OCI-LY1 (cell line): ENCODE measurements at regions not wholly inside any gene's neighbourhood (a gene's known extent, or its start where the extent isn't known, plus 50 kb on each side); places are given as distances from the start of the nearest gene placed in this dataset.

Experiments used
- H2AFZ ChIP-seq: fragments of 200-600 bp; sonication (generic), shearing (Covaris generic); 2 replicates; pipeline ENCODE4 v1.6.0; 2014; ENCODE audit warnings: antibody characterized with exemption, mild to moderate bottlenecking, low read length
- H3F3A ChIP-seq: fragments of 200-600 bp; sonication (generic), shearing (Covaris generic); 2 replicates; pipeline ENCODE4 v1.6.0; 2014; ENCODE audit warnings: mild to moderate bottlenecking, antibody characterized with exemption, low read length, moderate library complexity; ENCODE audit not compliant: insufficient read depth
- H3K27ac ChIP-seq: fragments of 200-600 bp; sonication (generic); 2 replicates; pipeline ENCODE4 v1.5.1; 2014; ENCODE audit warnings: low read length, mixed run types, mild to moderate bottlenecking, low read depth; ENCODE audit not compliant: poor library complexity, severe bottlenecking
- H3K27me3 ChIP-seq: fragments of 200-600 bp; sonication (generic); 2 replicates; pipeline ENCODE4 v1.6.0; 2014; ENCODE audit warnings: antibody characterized with exemption, mild to moderate bottlenecking, low read length, moderate library complexity; ENCODE audit not compliant: insufficient read depth
- H3K36me3 ChIP-seq: fragments of 200-600 bp; sonication (generic); 2 replicates; pipeline ENCODE4 v1.6.1; 2014; ENCODE audit warnings: mild to moderate bottlenecking, antibody characterized with exemption, low read length, moderate library complexity, mixed read lengths; ENCODE audit not compliant: insufficient read depth
- H3K4me1 ChIP-seq: fragments of 200-600 bp; sonication (generic); 2 replicates; pipeline ENCODE4 v1.5.1; 2014; ENCODE audit warnings: mild to moderate bottlenecking, low read length, moderate library complexity; ENCODE audit not compliant: insufficient read depth, severe bottlenecking
- H3K4me2 ChIP-seq: fragments of 200-600 bp; sonication (generic), shearing (Covaris generic); 2 replicates; pipeline ENCODE4 v1.6.1; 2014; ENCODE audit warnings: low read length
- H3K4me3 ChIP-seq: fragments of 200-600 bp; sonication (generic); 2 replicates; pipeline ENCODE4 v1.5.1; 2014; ENCODE audit warnings: low read length, low read depth, mild to moderate bottlenecking, mixed read lengths; ENCODE audit not compliant: poor library complexity, severe bottlenecking
- H3K79me2 ChIP-seq: fragments of 200-600 bp; shearing (Covaris generic); 2 replicates; pipeline ENCODE4 v1.6.1; 2016; ENCODE audit warnings: mixed run types, low read length, mixed read lengths; ENCODE audit not compliant: insufficient read depth
- H3K9ac ChIP-seq: fragments of 200-600 bp; sonication (generic), shearing (Covaris generic); 2 replicates; pipeline ENCODE4 v1.6.1; 2014; ENCODE audit warnings: mild to moderate bottlenecking, low read length, mixed read lengths
- H3K9me2 ChIP-seq: fragments of 200-600 bp; sonication (generic), shearing (Covaris generic); 2 replicates; pipeline ENCODE4 v1.6.1; 2014; ENCODE audit warnings: low read depth, mild to moderate bottlenecking, low read length, mixed read lengths
- H3K9me3 ChIP-seq: fragments of 200-600 bp; shearing (Covaris generic); 2 replicates; pipeline ENCODE4 v1.6.1; 2014; ENCODE audit warnings: low read length, mixed read lengths
- H4K20me1 ChIP-seq: fragments of 200-600 bp; sonication (generic), shearing (Covaris generic); 2 replicates; pipeline ENCODE4 v1.6.0; 2016; ENCODE audit warnings: mild to moderate bottlenecking, low read length; ENCODE audit not compliant: insufficient read depth
- EZH2 ChIP-seq: fragments of 200-600 bp; sonication (generic), shearing (Covaris generic); IDR thresholded peaks from 2 replicates; pipeline ENCODE4 v1.8.0; 2017; ENCODE audit warnings: borderline replicate concordance, mixed run types, mild to moderate bottlenecking, antibody characterized with exemption, low read length, moderate library complexity, mixed read lengths
- TF ChIP-seq, protein P1 (sequence below): fragments of 200-600 bp; sonication (generic), shearing (Covaris generic); IDR thresholded peaks from 2 replicates; pipeline ENCODE4 v1.5.1; 2017; ENCODE audit warnings: mild to moderate bottlenecking, antibody characterized with exemption, low read length, moderate library complexity, mixed read lengths

DNA sequence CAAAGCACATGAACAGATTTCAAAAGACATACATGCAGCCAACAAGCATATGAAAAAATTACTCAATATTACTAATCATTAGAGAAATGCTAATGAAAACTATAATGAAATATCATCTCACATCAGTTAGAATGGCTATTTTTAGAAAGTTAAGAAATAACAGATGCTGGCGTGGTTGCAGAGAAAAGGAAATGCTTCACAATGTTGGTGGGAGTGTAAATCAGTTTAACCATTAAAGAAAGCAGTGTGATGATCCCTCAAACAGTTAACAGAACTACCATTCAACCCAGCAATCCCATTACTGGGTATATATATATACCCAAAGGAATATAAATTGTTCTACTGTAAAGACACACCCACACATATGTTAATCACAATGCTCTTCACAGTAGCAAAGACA is 117.7 kb upstream of the SETBP1 start:
- Histone ChIP-seq H3K9me2 (no peaks in the 10 kb centered on the region), H3K4me1 (no peaks in the 10 kb centered on the region), H3K4me3 (no peak overlapping the region), H3K36me3 (no peaks in the 10 kb centered on the region), H3K79me2 (no peaks in the 10 kb centered on the region), H3K4me2 (no peak overlapping the region), H4K20me1 (no peaks in the 10 kb centered on the region), H3K9ac (no peak overlapping the region), H2AFZ (no peak overlapping the region), H3K27ac (no peak overlapping the region), H3K9me3 (no peaks in the 10 kb centered on the region), H3F3A (no peaks in the 10 kb centered on the region), H3K27me3 (no peaks in the 10 kb centered on the region; the same call in 1 of the 2 replicates)
- TF ChIP-seq EZH2 = no peak
- TF ChIP-seq, protein P1, sequence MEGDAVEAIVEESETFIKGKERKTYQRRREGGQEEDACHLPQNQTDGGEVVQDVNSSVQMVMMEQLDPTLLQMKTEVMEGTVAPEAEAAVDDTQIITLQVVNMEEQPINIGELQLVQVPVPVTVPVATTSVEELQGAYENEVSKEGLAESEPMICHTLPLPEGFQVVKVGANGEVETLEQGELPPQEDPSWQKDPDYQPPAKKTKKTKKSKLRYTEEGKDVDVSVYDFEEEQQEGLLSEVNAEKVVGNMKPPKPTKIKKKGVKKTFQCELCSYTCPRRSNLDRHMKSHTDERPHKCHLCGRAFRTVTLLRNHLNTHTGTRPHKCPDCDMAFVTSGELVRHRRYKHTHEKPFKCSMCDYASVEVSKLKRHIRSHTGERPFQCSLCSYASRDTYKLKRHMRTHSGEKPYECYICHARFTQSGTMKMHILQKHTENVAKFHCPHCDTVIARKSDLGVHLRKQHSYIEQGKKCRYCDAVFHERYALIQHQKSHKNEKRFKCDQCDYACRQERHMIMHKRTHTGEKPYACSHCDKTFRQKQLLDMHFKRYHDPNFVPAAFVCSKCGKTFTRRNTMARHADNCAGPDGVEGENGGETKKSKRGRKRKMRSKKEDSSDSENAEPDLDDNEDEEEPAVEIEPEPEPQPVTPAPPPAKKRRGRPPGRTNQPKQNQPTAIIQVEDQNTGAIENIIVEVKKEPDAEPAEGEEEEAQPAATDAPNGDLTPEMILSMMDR = no peak

DNA sequence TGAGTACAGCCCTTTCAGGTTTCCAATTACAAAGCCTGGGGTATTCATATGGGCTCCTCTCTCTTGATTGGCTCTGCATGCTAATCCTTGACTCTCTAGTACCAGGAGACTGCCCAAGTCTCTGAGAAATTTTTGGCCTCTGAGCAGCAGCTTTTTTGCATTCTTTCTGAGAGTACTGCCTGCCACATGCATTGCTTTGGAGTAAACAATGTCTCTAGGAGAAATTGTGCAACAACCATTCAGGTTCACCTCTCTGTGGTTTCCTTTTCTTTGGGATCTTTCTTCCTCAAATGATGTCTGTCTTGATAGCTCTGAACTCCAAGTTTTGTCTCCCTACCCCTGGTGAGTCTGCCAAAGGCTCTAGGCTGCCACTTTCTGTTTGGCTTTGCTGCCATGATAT is 115.8 kb upstream of the SETBP1 start:
- Histone ChIP-seq H3K9me2 (no peaks in the 10 kb centered on the region), H3K9ac (no peak overlapping the region), H4K20me1 (no peaks in the 10 kb centered on the region), H3K4me2 (no peak overlapping the region), H3K79me2 (no peaks in the 10 kb centered on the region), H3K27me3 (no peaks in the 10 kb centered on the region), H3K4me3 (no peak overlapping the region), H3K9me3 (no peaks in the 10 kb centered on the region), H3K36me3 (no peaks in the 10 kb centered on the region), H3K4me1 (no peaks in the 10 kb centered on the region), H2AFZ (no peak overlapping the region), H3K27ac (no peak overlapping the region), H3F3A (no peaks in the 10 kb centered on the region)
- no peak for TF ChIP-seq EZH2
- TF ChIP-seq, protein P1 = no peak

DNA sequence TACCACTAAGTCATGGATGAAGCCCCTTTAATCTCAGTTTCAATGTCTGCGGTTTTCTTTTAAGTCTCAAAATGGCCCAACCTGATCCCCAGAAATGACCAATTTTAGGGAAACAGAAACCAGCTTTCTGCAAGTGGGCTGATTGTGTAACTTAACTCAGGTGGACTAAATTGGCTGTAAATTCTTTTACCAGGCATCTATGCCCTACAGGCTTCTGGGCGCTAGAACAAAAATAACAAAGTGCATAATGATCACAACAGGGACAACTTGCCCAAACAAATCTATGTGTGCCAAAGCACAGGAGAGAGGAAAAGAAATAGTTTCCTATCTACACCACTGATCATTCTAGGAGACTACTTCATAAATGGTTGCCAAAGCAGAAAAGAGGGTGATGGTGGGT is 112.3 kb upstream of the SETBP1 start:
- TF ChIP-seq EZH2 = no peak
- TF ChIP-seq, protein P1 = no peak
- Histone ChIP-seq H3K9me2 (no peaks in the 10 kb centered on the region), H4K20me1 (no peaks in the 10 kb centered on the region), H3K36me3 (no peaks in the 10 kb centered on the region), H3K9me3 (no peaks in the 10 kb centered on the region), H3F3A (no peaks in the 10 kb centered on the region), H3K4me2 (no peak overlapping the region), H3K27me3 (no peaks in the 10 kb centered on the region), H3K4me1 (no peaks in the 10 kb centered on the region), H3K79me2 (no peaks in the 10 kb centered on the region), H3K9ac (no peak overlapping the region), H3K4me3 (no peak overlapping the region), H3K27ac (no peak overlapping the region), H2AFZ (no peak overlapping the region)
